HG03342 (cell line): ENCODE measurements at regions not wholly inside any gene's neighbourhood (a gene's known extent, or its start where the extent isn't known, plus 50 kb on each side); places are given as distances from the start of the nearest gene placed in this dataset.

ENCODE experiments used
- ATAC-seq: cut with Tn5 transposase; IDR thresholded peaks from one replicate; pipeline ENCODE4 v1.9.1; 2021; ENCODE audit warnings: mild to moderate bottlenecking, moderate library complexity; ENCODE audit not compliant: unreplicated experiment

DNA sequence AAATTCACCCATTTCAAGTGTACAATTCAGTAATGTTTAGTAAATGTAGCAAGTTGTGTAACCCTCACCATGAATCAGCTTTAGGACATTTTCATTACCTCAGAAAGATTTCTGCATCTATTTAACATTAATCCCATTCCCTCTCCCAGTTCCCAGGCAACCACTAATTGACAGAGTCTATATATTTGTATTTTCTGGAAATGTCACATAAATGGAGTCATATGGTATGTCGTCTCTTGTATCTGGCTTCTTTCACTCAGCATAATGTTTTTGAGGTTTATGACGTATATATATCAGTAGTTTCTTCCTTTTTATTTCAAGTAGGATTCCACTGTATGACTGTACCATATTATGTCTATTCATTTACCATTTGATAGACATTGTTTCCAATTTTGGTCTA lies 199.8 kb downstream of the CYB561 start:
- no peak for ATAC-seq

DNA sequence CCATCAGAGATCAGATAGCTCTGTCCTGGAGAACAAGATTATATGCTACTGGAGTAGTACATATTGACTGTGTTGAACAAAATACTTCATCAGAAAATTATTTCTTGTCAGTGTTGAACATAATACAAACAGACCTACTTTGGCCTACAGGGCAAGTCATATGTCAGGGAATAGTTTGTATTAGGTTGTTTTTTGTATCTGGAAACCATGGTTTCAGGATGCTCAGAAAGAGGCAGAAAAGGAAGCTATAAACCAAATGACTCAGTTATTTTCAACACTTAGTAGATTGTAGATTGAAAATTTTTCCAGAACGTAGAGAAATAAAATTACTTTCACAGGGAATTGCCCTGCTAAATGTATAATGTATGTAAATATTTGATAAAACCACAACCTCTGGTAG lies 198.4 kb downstream of the CYB561 start:
- ATAC-seq, result no peak

DNA sequence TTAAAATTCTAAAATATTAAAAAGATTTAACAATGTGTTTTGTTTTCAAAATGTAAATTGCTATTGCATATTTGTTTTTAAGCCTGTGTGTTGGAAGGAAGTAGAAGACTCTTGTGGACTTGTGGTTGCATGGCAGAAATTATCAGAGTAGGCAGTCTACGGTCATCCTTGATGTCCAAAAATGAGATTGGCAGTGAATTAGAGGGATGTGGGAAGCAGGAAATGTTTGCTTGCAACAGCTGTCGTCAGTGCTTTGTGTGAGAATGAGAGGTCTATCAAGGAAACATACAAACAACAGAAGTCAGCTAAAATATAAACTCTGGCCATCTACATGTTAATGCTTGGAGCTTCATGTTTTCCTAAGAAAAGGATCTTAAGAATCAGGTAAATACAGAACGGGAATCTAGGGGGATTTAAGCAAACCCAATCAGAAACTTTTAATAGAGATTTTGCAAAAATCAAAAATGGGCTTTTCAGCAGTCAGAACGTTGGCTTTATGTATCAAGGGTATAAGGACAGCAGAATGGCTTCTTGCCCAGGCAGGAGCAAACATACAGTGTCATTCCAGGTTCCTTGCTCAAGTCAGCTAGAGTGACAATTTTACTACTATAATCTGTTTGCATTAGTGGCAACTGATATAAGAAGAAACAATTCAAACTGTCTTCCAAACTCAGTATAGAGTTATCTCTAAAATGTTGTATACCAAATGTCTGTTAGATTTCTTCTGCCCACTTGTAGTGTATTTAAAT lies 196.7 kb downstream of the CYB561 start:
- no peak for ATAC-seq

DNA sequence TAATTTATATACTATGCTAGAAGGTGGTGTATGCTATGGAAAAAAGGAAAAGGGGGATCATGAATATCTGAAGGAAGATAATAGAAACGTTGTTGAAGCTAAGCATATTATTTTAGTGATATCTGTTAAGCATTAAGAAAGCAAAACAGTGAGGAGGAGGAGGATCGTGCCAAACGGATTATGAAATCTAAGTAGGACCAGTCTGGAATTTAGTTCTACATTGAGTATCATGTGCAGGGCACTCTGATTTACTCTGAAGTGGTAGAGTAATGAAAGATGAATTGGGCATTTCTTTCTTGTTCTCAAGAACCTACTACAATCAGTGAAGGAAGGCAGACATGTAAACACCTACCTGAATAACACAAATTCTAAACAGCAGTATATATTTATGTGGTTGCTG lies 195.3 kb downstream of the CYB561 start:
- ATAC-seq, result no peak

DNA sequence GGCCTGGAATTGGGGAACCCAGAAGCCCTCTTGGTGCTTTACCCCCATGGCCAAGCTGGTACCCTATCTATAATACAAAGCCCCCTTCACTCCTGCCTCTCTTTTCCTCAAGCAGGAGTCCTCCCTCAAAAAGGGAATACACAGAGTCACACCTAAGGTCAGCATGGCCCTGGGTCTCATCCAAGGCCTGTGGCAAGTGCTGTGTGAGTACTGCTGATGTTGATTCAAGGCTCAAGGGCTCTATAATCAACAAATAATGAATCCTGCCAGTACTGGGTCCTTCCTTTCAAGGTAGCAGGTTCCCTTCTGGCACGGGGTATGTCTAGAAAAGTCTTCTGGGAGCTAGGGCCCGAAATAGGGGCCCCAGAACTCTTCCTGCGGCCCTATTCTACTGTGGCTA lies 187.3 kb downstream of the CYB561 start:
- no peak for ATAC-seq

DNA sequence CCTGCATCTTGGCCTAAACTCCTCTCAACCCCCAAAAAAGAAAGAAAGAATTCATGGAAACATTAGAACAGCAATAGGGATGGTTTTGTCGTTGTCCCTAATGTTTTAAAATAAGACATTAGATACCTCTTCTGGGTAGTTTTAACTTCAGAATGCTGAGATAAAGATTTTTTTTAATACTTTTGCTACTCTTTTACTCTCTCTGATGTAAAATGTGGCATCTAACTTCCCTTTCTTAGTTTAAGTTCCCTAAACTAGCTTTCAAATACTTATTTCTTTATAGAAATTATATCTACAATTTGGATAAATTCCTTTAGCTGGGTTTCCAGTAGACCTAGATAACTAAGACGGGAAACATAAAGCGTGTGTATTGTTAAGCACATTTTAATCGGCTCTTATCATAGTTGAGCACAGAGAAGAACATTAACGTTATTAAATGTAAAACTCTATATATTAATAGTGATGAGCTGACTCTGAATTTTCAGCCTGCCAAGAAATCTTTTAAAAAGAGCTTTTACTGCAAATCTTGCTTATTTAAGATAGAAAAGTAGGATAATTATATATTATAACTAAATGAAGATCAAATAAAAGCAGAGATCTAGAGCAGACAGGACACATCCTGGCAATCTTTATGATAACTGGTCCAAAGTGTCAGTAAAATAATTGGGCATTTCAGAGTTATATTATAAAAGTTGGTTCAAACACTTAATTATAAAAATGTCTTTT lies 183.2 kb downstream of the CYB561 start:
- no peak for ATAC-seq

DNA sequence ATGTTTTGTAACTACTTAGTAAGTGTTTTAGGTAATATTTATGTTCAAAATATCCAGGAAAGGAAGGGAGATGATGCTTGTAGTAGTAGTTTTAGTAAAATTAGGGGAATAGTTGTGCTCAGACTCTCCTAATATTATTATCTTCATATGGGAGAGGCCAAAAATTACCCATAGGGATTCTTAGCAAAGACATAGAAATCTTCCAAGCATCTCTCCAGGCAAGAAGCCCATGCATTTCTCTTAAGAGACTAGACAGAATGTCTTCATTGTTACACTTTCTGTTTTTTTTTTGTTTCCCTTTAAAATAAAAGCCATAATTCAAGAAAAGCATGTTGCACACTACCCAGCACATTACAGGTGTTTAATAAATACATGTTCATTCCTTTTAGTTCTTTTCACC lies 180.6 kb downstream of the CYB561 start:
- ATAC-seq, result no peak

DNA sequence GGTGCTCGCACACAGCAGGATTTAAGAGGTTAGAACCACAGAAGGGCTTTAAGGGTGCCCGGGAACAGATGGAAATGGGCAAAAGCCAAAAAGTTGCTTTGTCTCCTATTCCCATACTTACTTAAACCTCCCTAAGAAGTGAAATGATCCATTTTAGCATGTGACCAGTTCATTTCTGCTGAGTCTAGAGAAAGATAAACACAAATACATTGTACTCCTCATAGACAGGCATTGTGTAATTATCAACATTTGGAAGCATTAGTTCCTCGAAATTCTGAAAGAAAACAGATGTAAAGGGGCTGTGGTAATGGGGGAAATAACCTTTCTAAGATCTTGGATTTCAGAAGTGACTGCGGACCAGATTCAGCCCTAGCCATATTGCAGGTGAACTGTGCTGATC lies 178.3 kb downstream of the CYB561 start:
- no peak for ATAC-seq

DNA sequence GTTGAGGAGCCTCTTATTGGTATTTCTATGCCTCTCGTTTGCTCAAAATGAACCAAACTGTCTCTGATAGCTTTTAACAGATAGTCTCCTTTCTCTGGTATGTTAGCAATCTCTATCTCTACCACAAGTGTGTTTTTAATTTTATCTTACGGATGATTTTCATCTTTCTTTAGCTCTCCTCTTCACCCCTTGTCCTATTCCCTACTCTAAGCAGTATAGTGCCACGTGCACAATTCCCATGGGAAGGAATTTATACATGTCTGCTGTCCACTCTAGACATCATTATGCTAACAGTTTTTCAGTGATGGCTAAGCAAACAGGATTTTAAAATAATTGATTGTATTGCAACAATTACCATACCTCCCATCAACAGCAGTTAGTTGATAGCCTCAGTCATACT lies 177.3 kb downstream of the CYB561 start:
- ATAC-seq, result no peak

DNA sequence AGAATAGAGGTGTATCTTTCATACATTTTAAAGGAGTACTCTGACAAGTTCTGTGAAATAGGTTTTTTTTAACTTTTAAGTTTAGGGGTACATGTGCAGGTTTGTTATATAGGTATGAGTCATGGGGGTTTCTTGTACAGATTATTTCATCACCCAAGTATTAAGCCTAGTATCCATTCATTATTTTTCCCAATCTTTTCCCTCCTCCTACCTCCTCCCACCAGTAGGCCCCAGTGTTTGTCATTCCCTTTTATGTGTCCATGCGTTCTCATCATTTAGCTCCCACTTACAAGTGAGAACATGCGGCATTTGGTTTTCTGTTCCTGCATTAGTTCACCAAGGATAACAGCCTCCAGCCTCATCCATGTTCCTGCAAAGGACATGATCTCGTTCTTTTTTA lies 175.5 kb downstream of the CYB561 start:
- ATAC-seq, result no peak

DNA sequence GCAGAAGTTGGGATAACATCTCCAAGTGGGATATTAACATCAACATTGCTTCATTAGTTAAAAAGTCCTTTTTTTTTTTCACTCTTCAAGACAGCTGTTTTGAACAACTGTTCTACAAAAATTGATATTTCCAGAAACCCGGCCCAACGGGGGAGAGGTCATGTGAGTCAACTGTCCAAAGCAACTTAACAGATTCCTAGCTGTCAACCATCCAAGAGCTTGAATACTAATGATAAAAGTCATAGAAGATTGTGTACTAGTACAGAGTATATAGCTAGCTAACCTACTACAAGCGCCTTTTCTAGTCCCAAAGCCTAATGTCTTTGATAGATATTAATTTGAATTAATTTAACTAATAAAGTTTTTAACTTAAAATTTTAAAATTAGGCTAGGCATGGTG lies 172.0 kb downstream of the CYB561 start:
- no peak for ATAC-seq

DNA sequence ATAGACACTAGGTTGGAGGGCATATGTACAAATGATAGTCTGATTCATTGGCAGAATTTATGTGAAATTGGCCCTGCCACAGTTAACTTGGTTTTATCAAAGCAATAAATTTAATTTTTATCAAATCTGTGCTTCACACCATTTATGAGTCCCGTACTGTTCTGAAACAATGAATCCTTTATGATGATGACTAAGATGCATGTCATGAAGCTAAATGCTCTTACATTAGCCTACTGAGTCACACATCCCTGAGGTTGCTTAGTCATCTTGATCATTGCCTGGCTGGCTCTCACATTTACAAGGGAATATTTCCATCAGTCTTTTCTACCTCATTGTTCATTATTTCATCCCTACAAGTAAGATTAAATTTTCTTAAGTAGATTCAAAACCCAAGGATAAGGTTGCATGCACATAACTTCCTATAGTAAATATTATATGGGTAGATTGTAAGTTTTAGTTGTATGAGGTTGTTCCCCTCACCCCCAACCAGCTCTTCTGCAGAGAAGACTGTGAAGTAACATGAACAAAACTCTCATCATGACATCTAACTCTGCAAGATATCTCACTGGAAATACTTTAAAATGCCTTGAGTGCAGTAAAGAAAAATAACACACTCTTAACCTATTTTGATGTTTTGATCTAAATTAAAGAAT lies 170.7 kb downstream of the CYB561 start:
- no peak for ATAC-seq

DNA sequence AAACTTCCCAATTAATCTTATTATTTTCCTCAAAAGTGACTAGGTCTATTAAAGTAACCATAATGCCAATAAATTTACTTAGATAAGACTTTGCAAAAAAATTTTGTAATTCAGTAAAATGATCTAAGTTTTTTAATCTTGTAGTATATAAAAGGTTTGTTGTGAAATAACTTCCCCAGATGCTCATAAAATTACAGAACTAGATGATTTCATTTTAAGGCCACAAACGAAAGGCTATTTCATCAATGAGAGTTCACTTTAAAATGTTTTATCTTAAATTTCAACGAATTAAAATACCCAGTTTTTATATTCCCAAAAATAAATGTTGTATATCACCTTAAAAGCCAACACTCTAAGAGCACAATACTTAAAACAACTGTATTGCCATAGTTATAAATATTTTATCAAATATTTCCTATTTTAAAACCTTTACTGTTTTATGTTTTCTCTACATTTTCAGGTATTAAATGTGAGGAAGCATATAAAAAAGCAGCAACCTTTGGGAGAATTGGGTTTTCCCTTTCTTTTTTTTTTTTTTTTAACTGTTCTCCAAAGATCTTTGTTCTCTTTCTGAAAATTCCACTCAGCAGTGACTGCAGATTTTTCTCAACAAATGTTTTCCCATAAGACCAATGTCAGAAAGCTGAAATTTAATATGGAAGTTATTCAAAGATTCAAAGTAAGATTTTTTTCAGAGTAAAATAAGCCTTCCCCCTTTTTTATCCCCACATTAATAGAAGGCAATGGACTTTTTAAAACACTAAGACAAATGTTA lies 169.9 kb downstream of the CYB561 start:
- ATAC-seq, result no peak

DNA sequence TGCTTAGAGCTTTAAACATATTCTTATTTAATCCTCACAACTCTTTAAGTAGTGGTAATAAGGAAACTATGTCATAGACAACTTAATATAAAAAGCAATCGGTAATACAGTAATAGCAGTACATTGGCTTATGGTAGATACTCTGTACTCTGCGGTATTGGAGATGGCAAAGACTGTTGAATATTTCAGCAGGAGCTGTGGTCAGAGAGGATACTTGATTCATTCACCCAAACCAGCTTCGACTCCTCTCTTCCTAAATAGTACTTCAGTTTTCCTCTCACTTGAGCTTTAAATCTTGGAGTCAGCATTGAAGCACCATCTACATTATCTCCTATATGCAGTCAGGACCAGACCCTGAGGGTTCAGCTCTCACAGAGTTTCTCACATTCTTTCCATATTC lies 169.3 kb downstream of the CYB561 start:
- ATAC-seq, result no peak

DNA sequence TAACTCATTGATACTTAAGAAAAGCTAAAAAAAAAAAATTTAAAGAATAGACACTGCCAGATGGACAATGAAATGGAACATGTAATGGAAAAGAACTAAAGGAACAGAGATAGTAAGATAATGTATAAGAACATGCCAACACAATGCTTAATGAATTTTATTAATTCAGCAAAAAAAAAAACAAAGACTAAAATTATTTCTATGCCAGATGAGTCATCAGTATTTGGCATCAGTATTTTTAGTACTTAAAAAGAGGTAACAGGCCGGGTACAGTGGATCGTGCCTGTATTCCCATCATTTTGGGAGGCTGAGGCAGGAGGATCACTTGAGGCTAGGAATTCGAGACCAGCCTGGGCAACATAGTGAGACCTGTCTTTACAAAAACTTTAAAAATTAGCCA lies 168.5 kb downstream of the CYB561 start:
- no peak for ATAC-seq

DNA sequence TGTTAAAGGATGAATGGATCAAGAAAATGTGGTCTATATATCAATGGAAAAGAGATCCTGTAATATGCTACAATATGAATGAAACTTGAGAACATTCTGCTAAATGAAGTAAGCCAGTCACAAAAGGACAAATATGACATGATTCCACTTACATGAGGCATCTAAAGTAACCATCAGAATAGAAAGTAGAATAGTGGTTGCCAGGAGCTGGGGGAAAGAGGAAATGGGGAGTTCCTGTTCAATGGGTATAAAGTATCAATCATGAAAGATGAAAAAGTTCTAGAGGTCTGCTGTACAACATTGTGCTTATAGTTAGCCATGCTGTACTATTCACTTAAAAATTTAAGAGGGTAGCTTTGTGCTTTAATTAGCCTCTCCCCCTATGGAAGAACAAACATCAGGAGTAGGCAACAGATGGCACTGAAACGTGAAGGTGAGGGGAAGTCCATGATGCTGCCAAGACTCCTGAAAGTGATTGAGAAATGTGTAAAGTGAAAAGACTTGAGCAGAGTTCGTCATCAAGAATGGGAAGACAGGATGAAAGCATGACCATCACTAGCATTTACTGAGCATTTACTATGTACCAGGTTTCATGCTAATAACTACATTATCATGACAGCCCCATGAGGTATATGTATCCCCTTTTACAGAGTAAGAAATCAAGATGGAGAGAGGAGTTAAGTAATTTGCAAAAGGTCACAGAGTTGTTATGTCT lies 167.2 kb downstream of the CYB561 start:
- ATAC-seq, result no peak

DNA sequence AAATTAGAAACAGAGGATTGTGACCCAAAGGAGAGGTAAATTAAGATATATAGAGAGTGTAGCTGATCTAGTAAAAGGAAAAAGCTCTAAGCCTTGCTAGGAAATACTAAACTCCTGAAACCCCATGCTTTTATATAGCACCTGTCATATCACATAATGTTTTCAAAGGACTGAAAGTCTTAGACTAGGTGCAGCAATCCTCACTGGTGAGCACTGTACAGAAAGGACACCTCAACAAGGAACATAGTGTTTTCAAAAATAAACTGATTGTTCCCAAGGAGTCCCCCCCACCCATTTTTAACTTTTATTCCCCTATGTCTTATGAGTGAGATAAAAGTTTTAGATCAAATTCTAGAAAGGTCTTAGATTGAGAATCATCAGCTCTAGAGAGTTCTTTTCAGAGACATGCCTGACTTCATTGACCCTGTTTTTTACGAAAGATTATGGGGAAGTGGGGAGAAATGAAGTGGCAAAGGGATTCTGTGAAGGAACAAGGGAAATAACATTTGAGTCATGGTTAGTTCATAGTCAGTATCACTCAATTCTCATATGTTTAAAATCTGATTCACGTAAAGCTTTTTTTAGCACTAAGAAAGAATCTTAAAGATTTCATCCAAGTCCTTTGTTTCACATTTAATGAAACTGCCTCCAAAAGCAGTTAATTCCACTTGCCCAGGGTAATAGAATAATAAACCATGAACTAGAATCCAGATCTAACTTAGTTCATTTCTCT lies 166.4 kb downstream of the CYB561 start:
- ATAC-seq, result no peak

DNA sequence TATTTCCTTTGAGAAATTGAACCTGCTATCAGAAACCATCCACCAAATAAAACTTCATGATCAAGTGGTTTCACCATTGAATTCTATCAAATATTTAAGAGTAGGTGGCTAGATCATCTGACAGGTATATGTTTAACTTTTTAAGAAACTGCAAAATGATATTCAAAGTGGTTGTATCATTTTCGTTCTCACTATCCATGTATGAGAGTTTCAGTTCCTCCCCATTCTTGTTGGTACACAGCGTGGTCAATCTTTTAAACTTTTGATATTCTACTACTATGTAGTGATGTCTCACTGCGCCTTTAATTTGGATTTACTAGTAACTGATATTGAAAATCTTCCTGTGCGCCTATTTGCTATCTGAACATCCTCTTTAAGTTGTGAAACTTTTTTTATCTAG lies 163.7 kb downstream of the CYB561 start:
- peak; percentile 61 for ATAC-seq

DNA sequence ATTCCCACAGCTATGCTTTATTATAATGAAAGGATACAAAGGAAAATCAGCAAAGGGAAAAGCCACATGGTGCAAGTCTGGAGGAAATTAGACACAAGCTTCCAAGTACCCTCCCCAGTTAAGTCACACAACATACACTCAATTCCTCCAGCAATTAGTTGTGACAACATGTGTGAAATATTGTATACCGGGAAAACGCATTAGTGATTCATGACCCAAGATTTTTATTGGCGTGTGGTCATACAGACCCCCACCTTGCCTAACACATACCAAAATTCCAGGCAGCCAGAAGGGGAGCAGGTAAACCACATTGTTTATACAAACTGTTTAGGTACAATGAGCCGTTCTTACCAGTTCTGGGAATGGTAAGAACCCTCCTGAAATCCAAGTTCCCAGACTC lies 160.6 kb downstream of the CYB561 start:
- ATAC-seq, result no peak

DNA sequence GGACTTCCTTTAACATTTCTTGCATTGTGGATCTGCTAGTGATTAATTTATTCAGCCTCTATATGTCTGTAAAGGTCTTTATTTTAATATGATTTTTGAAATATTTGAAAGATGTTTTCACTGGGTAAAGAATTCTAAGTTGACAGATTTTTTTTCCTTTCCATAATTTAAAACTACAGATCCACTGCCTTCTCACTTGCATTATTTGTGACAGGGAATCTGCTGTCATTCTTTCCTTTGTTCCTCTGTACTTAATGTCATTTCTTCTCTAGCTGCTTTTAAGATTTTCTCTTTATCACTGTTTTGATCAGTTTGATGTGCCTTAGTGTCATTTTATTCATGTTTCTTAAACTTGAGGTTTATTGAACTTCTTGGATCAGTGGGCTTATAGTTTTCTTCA lies 159.9 kb downstream of the CYB561 start:
- ATAC-seq, result no peak
